Liver (tissue), 8 donors: ENCODE measurements at regions not wholly inside any gene's neighbourhood (a gene's known extent, or its start where the extent isn't known, plus 50 kb on each side); places are given as distances from the start of the nearest gene placed in this dataset.

Experiments
- DNase-seq: peaks from one replicate; pipeline ENCODE4 v3.0.0-alpha.2; 2017; ENCODE audit warnings: low spot score
- H3K27ac ChIP-seq, 2 donors: one replicate each; pipeline ENCODE4 v1.7.0; 2013; ENCODE audit warnings: inconsistent platforms in 2 of 2, low read length in 2 of 2, control low read depth in 1 of 2, low read depth in 1 of 2, mild to moderate bottlenecking in 1 of 2
- H3K27me3 ChIP-seq, 4 donors: one replicate each; pipeline versions ENCODE4 v1.6.1 to v1.7.0; 2013; ENCODE audit warnings: low read length in 3 of 4, inconsistent platforms in 1 of 4, mild to moderate bottlenecking in 1 of 4, moderate library complexity in 1 of 4; ENCODE audit not compliant: control insufficient read depth in 4 of 4, insufficient read depth in 4 of 4
- H3K36me3 ChIP-seq, 4 donors: one replicate each; pipeline versions ENCODE4 v1.6.1 to v1.7.0; 2013; ENCODE audit warnings: low read length in 3 of 4, mild to moderate bottlenecking in 3 of 4, low read depth in 1 of 4, moderate library complexity in 1 of 4; ENCODE audit not compliant: control insufficient read depth in 4 of 4, insufficient read depth in 3 of 4
- H3K4me1 ChIP-seq, 4 donors: one replicate each; pipeline versions ENCODE4 v1.6.1 to v1.7.0; 2013; ENCODE audit warnings: low read length in 3 of 4, mild to moderate bottlenecking in 3 of 4, moderate library complexity in 1 of 4; ENCODE audit not compliant: control insufficient read depth in 4 of 4, insufficient read depth in 4 of 4
- H3K4me3 ChIP-seq, 3 donors: one replicate each; pipeline versions ENCODE4 v1.6.1 to v1.7.0; 2013; ENCODE audit warnings: low read length in 3 of 3, control low read depth in 1 of 3, low read depth in 1 of 3, mild to moderate bottlenecking in 1 of 3
- H3K9ac ChIP-seq, 2 donors: one replicate each; pipeline ENCODE4 v1.7.0; 2013; ENCODE audit warnings: low read length in 2 of 2, mild to moderate bottlenecking in 2 of 2, moderate library complexity in 2 of 2, control low read depth in 1 of 2, low read depth in 1 of 2
- H3K9me3 ChIP-seq, 4 donors: one replicate each; pipeline versions ENCODE4 v1.6.1 to v1.7.0; 2013; ENCODE audit warnings: low read length in 3 of 4; ENCODE audit not compliant: control insufficient read depth in 4 of 4
- CTCF ChIP-seq: fragments of 150-350 bp; IDR thresholded peaks from 2 replicates; pipeline ENCODE4 v1.5.1; 2017; ENCODE audit warnings: improper control_type of control experiment, low read depth, low read length; ENCODE audit not compliant: missing input control
- FOXA1 ChIP-seq: IDR thresholded peaks from 2 replicates; pipeline ENCODE4 v1.6.1; 2016; ENCODE audit warnings: antibody characterized with exemption
- FOXA2 ChIP-seq: IDR thresholded peaks from 2 replicates; pipeline ENCODE4 v1.6.1; 2016; ENCODE audit warnings: antibody characterized with exemption
- GABPA ChIP-seq, 2 donors: IDR thresholded peaks in 1 of 2; conservative IDR thresholded peaks in 1 of 2; 2 replicates each; pipeline ENCODE4 v1.6.1; 2016; ENCODE audit warnings: antibody characterized with exemption in 2 of 2, mild to moderate bottlenecking in 1 of 2, moderate library complexity in 1 of 2
- HNF4A ChIP-seq, 2 donors: conservative IDR thresholded peaks; 2 replicates each; pipeline ENCODE4 v1.6.1; 2016; ENCODE audit warnings: antibody characterized with exemption in 2 of 2, mild to moderate bottlenecking in 2 of 2
- HNF4G ChIP-seq: IDR thresholded peaks from 2 replicates; pipeline ENCODE4 v1.6.1; 2016; ENCODE audit warnings: antibody characterized with exemption
- JUND ChIP-seq, 2 donors: IDR thresholded peaks; 2 replicates each; pipeline ENCODE4 v1.6.1; 2016; ENCODE audit warnings: antibody characterized with exemption in 2 of 2
- MAX ChIP-seq: IDR thresholded peaks from 2 replicates; pipeline ENCODE4 v1.6.1; 2016; ENCODE audit warnings: antibody characterized with exemption
- REST ChIP-seq: IDR thresholded peaks from 2 replicates; pipeline ENCODE4 v1.6.1; 2016; ENCODE audit warnings: antibody characterized with exemption, mild to moderate bottlenecking
- RXRA ChIP-seq, 2 donors: IDR thresholded peaks; 2 replicates each; pipeline ENCODE4 v1.6.1; 2017 to 2018; ENCODE audit warnings: antibody characterized with exemption in 2 of 2, mild to moderate bottlenecking in 1 of 2
- SP1 ChIP-seq: IDR thresholded peaks from 2 replicates; pipeline ENCODE4 v1.6.1; 2018; ENCODE audit warnings: antibody characterized with exemption, mild to moderate bottlenecking
- YY1 ChIP-seq: IDR thresholded peaks from 2 replicates; pipeline ENCODE4 v1.6.1; 2016; ENCODE audit warnings: antibody characterized with exemption, mild to moderate bottlenecking
- ZBTB33 ChIP-seq: IDR thresholded peaks from 2 replicates; pipeline ENCODE4 v1.6.1; 2016; ENCODE audit warnings: antibody characterized with exemption
- WGBS: extraction: QIAGEN DNeasy Blood & Tissue Kit; methylation state at CpG from one replicate; pipeline ENCODE4 v1.1.7; 2013; 5-methylcytosine and 5-hydroxymethylcytosine counted together
- donor health status: healthy.
- donor health status: healthy.
- donor health status: healthy.
- donor health status: healthy.
- donor health status: healthy.

- Histone ChIP-seq H3K36me3 (no peaks in the 10 kb centered on the region), H3K4me1 (peaks cover 0 to 8% (median 4%) of the 10 kb centered on the region in 4 donors), H3K27ac (no peak overlapping the region), H3K9me3 (no peaks in the 10 kb centered on the region), H3K9ac (no peak overlapping the region), H3K27me3 (no peaks in the 10 kb centered on the region), H3K4me3 (no peak overlapping the region)
- WGBS = 58% methylated on average over 3 of the region's 3 CpGs
- no peak for DNase-seq
- TF ChIP-seq HNF4A (conservative IDR thresholded peaks at IDR 0.05) (no peak), FOXA1 (no peak), REST (no peak), ZBTB33 (no peak), FOXA2 (no peak), YY1 (no peak), JUND (IDR thresholded peaks at IDR 0.05) (no peak), MAX (no peak), GABPA (IDR thresholded peaks at IDR 0.05 in 1 of 2, conservative IDR thresholded peaks at IDR 0.05 in 1 of 2) (no peak)
These were observed 115.8 kb upstream of the FAM78B start for GRCh38 chr1:166282391-166283137.

- TF ChIP-seq GABPA (IDR thresholded peaks at IDR 0.05 in 1 of 2, conservative IDR thresholded peaks at IDR 0.05 in 1 of 2) (no peak), RXRA (IDR thresholded peaks at IDR 0.05) (no peak), CTCF (no peak), HNF4G (no peak), ZBTB33 (no peak), SP1 (no peak), FOXA2 (no peak)
- no peak for DNase-seq
- Histone ChIP-seq H3K9me3 (no peaks in the 10 kb centered on the region), H3K4me1 (peaks cover 0 to 8% (median 4%) of the 10 kb centered on the region in 4 donors), H3K27ac (no peak overlapping the region), H3K9ac (no peak overlapping the region), H3K27me3 (no peaks in the 10 kb centered on the region), H3K4me3 (no peak overlapping the region), H3K36me3 (no peaks in the 10 kb centered on the region)
- 64% methylated on average over 6 of the region's 6 CpGs for WGBS
These were observed 116.4 kb upstream of the FAM78B start for GRCh38 chr1:166283190-166283589.
